ENCODE measurements at regions not wholly inside any gene's neighbourhood (a gene's known extent, or its start where the extent isn't known, plus 50 kb on each side); places are given as distances from the start of the nearest gene placed in this dataset.

GRCh38 chr9:81456431-81457006, 232.8 kb downstream of the TLE1 start:
- no peak for DNase-seq (ENCODE audit: low spot score)
- Histone ChIP-seq H3K4me1 (ENCODE audit: insufficient read depth) (no peaks in the 10 kb centered on the region), H3K79me2 (no peaks in the 10 kb centered on the region), H3K36me3 (replicated peaks; ENCODE audit: insufficient read depth, low read depth) (no peaks in the 10 kb centered on the region), H4K20me1 (ENCODE audit: insufficient read depth, poor library complexity, severe bottlenecking) (no peaks in the 10 kb centered on the region), H3K27me3 (no peaks in the 10 kb centered on the region), H3K4me2 (no peak overlapping the region), H3K9me2 (replicated peaks; ENCODE audit: insufficient read depth) (no peaks in the 10 kb centered on the region), H3K27ac (no peak overlapping the region), H2AFZ (no peak overlapping the region), H3K4me3 (no peak overlapping the region), H3K9me3 (ENCODE audit: low read depth) (no peaks in the 10 kb centered on the region)
- 65% methylated on average over 2 of the region's 2 CpGs for WGBS (ENCODE audit: low lambda C conversion rate, missing lambda C conversion rate)
- TF ChIP-seq EZH2 (IDR thresholded peaks at IDR 0.05; ENCODE audit: borderline replicate concordance): no peak
- TF ChIP-seq CTCF (IDR thresholded peaks at IDR 0.05; ENCODE audit: poor library complexity): no peak
- no peak for TF ChIP-seq EZH2phosphoT487 (IDR thresholded peaks at IDR 0.05; ENCODE audit: low read depth, severe bottlenecking, unreplicated experiment)

GRCh38 chr9:81455462-81456219, 233.7 kb downstream of the TLE1 start:
- TF ChIP-seq EZH2phosphoT487 (IDR thresholded peaks at IDR 0.05; ENCODE audit: low read depth, severe bottlenecking, unreplicated experiment) (no peak), EZH2 (IDR thresholded peaks at IDR 0.05; ENCODE audit: borderline replicate concordance) (no peak), CTCF (IDR thresholded peaks at IDR 0.05; ENCODE audit: poor library complexity) (no peak)
- no peak for DNase-seq (ENCODE audit: low spot score)
- Histone ChIP-seq H3K4me1 (ENCODE audit: insufficient read depth) (no peaks in the 10 kb centered on the region), H3K9me2 (replicated peaks; ENCODE audit: insufficient read depth) (no peaks in the 10 kb centered on the region), H3K4me2 (no peak overlapping the region), H3K27ac (no peak overlapping the region), H3K79me2 (no peaks in the 10 kb centered on the region), H3K4me3 (no peak overlapping the region), H3K36me3 (replicated peaks; ENCODE audit: insufficient read depth, low read depth) (no peaks in the 10 kb centered on the region), H3K9me3 (ENCODE audit: low read depth) (no peaks in the 10 kb centered on the region), H4K20me1 (ENCODE audit: insufficient read depth, poor library complexity, severe bottlenecking) (no peaks in the 10 kb centered on the region), H2AFZ (no peak overlapping the region), H3K27me3 (no peaks in the 10 kb centered on the region)
- 60% methylated on average over 4 of the region's 4 CpGs for WGBS (ENCODE audit: low lambda C conversion rate, missing lambda C conversion rate)

- Histone ChIP-seq H3K4me1 (ENCODE audit: insufficient read depth) (no peaks in the 10 kb centered on the region), H3K27ac (no peak overlapping the region), H3K9me3 (ENCODE audit: low read depth) (peaks cover 6% of the 10 kb centered on the region), H3K79me2 (no peaks in the 10 kb centered on the region), H3K4me3 (no peak overlapping the region), H3K9me2 (replicated peaks; ENCODE audit: insufficient read depth) (no peaks in the 10 kb centered on the region), H3K4me2 (no peak overlapping the region), H4K20me1 (ENCODE audit: insufficient read depth, poor library complexity, severe bottlenecking) (no peaks in the 10 kb centered on the region), H3K27me3 (no peaks in the 10 kb centered on the region), H2AFZ (no peak overlapping the region), H3K36me3 (replicated peaks; ENCODE audit: insufficient read depth, low read depth) (no peaks in the 10 kb centered on the region)
- TF ChIP-seq CTCF (IDR thresholded peaks at IDR 0.05; ENCODE audit: poor library complexity) (no peak), EZH2 (IDR thresholded peaks at IDR 0.05; ENCODE audit: borderline replicate concordance) (no peak), EZH2phosphoT487 (IDR thresholded peaks at IDR 0.05; ENCODE audit: low read depth, severe bottlenecking, unreplicated experiment) (no peak)
- DNase-seq (ENCODE audit: low spot score): no peak
Measured at GRCh38 chr9:81445331-81445921, 243.9 kb downstream of the TLE1 start.

Measured in hepatocyte (in vitro differentiated cells).